Lower lobe of right lung (tissue), 2 donors: ENCODE measurements at regions not wholly inside any gene's neighbourhood (a gene's known extent, or its start where the extent isn't known, plus 50 kb on each side); places are given as distances from the start of the nearest gene placed in this dataset.
"Not testable (repeated sequence)": the region's sequence is repeated elsewhere in the genome, so short reads cannot be mapped to it uniquely, and the experiment has no call there.

Source experiments
- ATAC-seq, 2 donors: fragments of 200-7000 bp; cut with Tn5 transposase; one replicate each; pipeline ENCODE4 v1.9.1; 2020 to 2022; ENCODE audit warnings: mild to moderate bottlenecking in 2 of 2, moderate library complexity in 2 of 2
- DNase-seq: peaks from one replicate; pipeline ENCODE4 v3.0.0-alpha.2; 2020
- H3K27ac ChIP-seq: fragments of 200-600 bp; one replicate; pipeline ENCODE4 v1.8.0; 2022
- H3K27me3 ChIP-seq: fragments of 200-600 bp; one replicate; pipeline ENCODE4 v1.8.0; 2022; ENCODE audit warnings: low read depth
- H3K36me3 ChIP-seq: fragments of 200-600 bp; one replicate; pipeline ENCODE4 v1.8.0; 2022; ENCODE audit warnings: mild to moderate bottlenecking
- H3K4me1 ChIP-seq: fragments of 200-600 bp; one replicate; pipeline ENCODE4 v1.8.0; 2022
- H3K4me3 ChIP-seq: fragments of 200-600 bp; one replicate; pipeline ENCODE4 v1.8.0; 2022; ENCODE audit warnings: mild to moderate bottlenecking
- H3K9me3 ChIP-seq: fragments of 200-600 bp; one replicate; pipeline ENCODE4 v1.8.0; 2022
- CTCF ChIP-seq: fragments of 200-600 bp; IDR thresholded peaks from one replicate; pipeline ENCODE4 v1.8.0; 2022; ENCODE audit warnings: antibody characterized with exemption, mild to moderate bottlenecking
- intact Hi-C: fragments of 100-400 bp; cut with DNase I; formaldehyde crosslinking; loops from one replicate; pipeline ENCODE4 v1.11.0; 2022
- donor health status: DM: no; HTN: yes; CAD: no; lungs with severe emphysema.

- ATAC-seq: no peak
- no peak overlapping the region for H3K4me3 ChIP-seq
Observed at GRCh38 chr20:47921408-47921807, 136.1 kb upstream of the SULF2 start.

GRCh38 chr20:47917549-47918070 is 132.3 kb upstream of the SULF2 start:
- H3K27me3 ChIP-seq: peaks cover 16% of the 10 kb centered on the region
- no peak for TF ChIP-seq CTCF
- H3K4me1 ChIP-seq: no peaks in the 10 kb centered on the region
- ATAC-seq: no peak
- DNase-seq: no peak
- no peaks in the 10 kb centered on the region for H3K36me3 ChIP-seq
- intact Hi-C loops: no loop called here
- H3K27ac ChIP-seq: no peak overlapping the region
- H3K9me3 ChIP-seq: no peaks in the 10 kb centered on the region
- H3K4me3 ChIP-seq: no peak overlapping the region

More at GRCh38 chr20:47921408-47921807, 136.1 kb upstream of the SULF2 start:
- no peak for TF ChIP-seq CTCF
- no peaks in the 10 kb centered on the region for H3K4me1 ChIP-seq
- no peak for DNase-seq
- intact Hi-C loops: no loop called here
- peaks cover 36% of the 10 kb centered on the region for H3K27me3 ChIP-seq
- no peaks in the 10 kb centered on the region for H3K36me3 ChIP-seq
- H3K27ac ChIP-seq: no peak overlapping the region
- no peaks in the 10 kb centered on the region for H3K9me3 ChIP-seq

GRCh38 chr20:47915495-47915894 is 130.2 kb upstream of the SULF2 start:
- H3K4me1 ChIP-seq: no peaks in the 10 kb centered on the region
- peaks cover 4% of the 10 kb centered on the region for H3K27me3 ChIP-seq
- no peak for DNase-seq
- no peak for TF ChIP-seq CTCF
- no peak overlapping the region for H3K4me3 ChIP-seq
- H3K36me3 ChIP-seq: no peaks in the 10 kb centered on the region
- no peak overlapping the region for H3K27ac ChIP-seq
- ATAC-seq: no peak
- H3K9me3 ChIP-seq: no peaks in the 10 kb centered on the region
- intact Hi-C loops: no loop called here

GRCh38 chr20:47914792-47915191 is 129.5 kb upstream of the SULF2 start:
- Histone ChIP-seq H3K36me3 (no peaks in the 10 kb centered on the region), H3K27ac (no peak overlapping the region), H3K9me3 (no peaks in the 10 kb centered on the region), H3K4me3 (no peak overlapping the region), H3K27me3 (no peaks in the 10 kb centered on the region), H3K4me1 (no peaks in the 10 kb centered on the region)
- no peak for DNase-seq
- no peak for TF ChIP-seq CTCF
- no peak for ATAC-seq
- intact Hi-C loops: no loop called here

GRCh38 chr20:47912786-47913501 is 127.7 kb upstream of the SULF2 start:
- H3K36me3 ChIP-seq, DNase-seq, intact Hi-C loops, H3K27me3 ChIP-seq, H3K4me3 ChIP-seq, H3K9me3 ChIP-seq, H3K4me1 ChIP-seq, ATAC-seq, H3K27ac ChIP-seq: not testable (repeated sequence)

- H3K9me3 ChIP-seq, ATAC-seq, intact Hi-C loops, DNase-seq, H3K4me3 ChIP-seq, H3K36me3 ChIP-seq, H3K27ac ChIP-seq, H3K27me3 ChIP-seq, H3K4me1 ChIP-seq: not testable (repeated sequence)
Observed at GRCh38 chr20:47912165-47912564, 126.9 kb upstream of the SULF2 start.

- DNase-seq, H3K27ac ChIP-seq, ATAC-seq, H3K36me3 ChIP-seq, H3K4me1 ChIP-seq, H3K27me3 ChIP-seq, H3K4me3 ChIP-seq, H3K9me3 ChIP-seq, intact Hi-C loops: not testable (repeated sequence)
Observed at GRCh38 chr20:47909696-47910369, 124.6 kb upstream of the SULF2 start.

GRCh38 chr20:47908361-47909035 is 123.2 kb upstream of the SULF2 start:
- H3K9me3 ChIP-seq, H3K27ac ChIP-seq, H3K4me1 ChIP-seq, intact Hi-C loops, ATAC-seq, DNase-seq, H3K4me3 ChIP-seq, H3K36me3 ChIP-seq, H3K27me3 ChIP-seq: not testable (repeated sequence)

GRCh38 chr20:47907951-47908350 is 122.7 kb upstream of the SULF2 start:
- H3K4me1 ChIP-seq, H3K36me3 ChIP-seq, H3K27me3 ChIP-seq, intact Hi-C loops, H3K9me3 ChIP-seq, H3K4me3 ChIP-seq, ATAC-seq, DNase-seq, H3K27ac ChIP-seq: not testable (repeated sequence)
